H1 (cell line): ENCODE measurements at regions not wholly inside any gene's neighbourhood (a gene's known extent, or its start where the extent isn't known, plus 50 kb on each side); places are given as distances from the start of the nearest gene placed in this dataset.

Experiments used
- CTCF ChIA-PET: fragments of 300-600 bp; sonication (Branson Sonifier 250); formaldehyde crosslinking; loops from one replicate; lab custom pipeline; 2021; ENCODE audit not compliant: partially characterized antibody; lab: Charles Lee
- POLR2A ChIA-PET: fragments of 300-600 bp; sonication (Branson Sonifier 250); formaldehyde crosslinking; loops from one replicate; lab custom pipeline; 2021; ENCODE audit warnings: inconsistent platforms; ENCODE audit not compliant: partially characterized antibody; lab: Charles Lee
- DNase-seq, 2 experiments: peaks; one replicate each; pipeline versions ENCODE4 v3.0.0 to v3.0.0-alpha.2; 2010 to 2022; ENCODE audit warnings: low spot score in 2 of 2, low read depth in 1 of 2, mixed read lengths in 1 of 2
- FAIRE-seq: peaks from 2 replicates; lab custom pipeline; 2011; peaks lifted over from hg19 to GRCh38; lab: Jason Lieb, UNC
- H2AFZ ChIP-seq: 2 replicates; pipeline ENCODE4 v1.8.1; 2012; ENCODE audit warnings: low read length, inconsistent platforms
- H2AK5ac ChIP-seq: 2 replicates; pipeline ENCODE4 v1.6.1; 2013; ENCODE audit warnings: low read depth, low read length
- H2BK120ac ChIP-seq: replicated peaks from 2 replicates; pipeline ENCODE3; 2013; ENCODE audit warnings: low read depth, low read length, inconsistent platforms
- H2BK12ac ChIP-seq: 2 replicates; pipeline ENCODE4 v1.6.1; 2013; ENCODE audit warnings: low read depth, low read length
- H2BK15ac ChIP-seq: 2 replicates; pipeline ENCODE4 v1.6.1; 2013; ENCODE audit warnings: low read length
- H2BK20ac ChIP-seq: 2 replicates; pipeline ENCODE4 v1.6.1; 2013; ENCODE audit warnings: low read length
- H2BK5ac ChIP-seq: 2 replicates; pipeline ENCODE4 v1.6.1; 2013; ENCODE audit warnings: low read depth, low read length
- H3K14ac ChIP-seq: 2 replicates; pipeline ENCODE4 v1.6.1; 2013; ENCODE audit warnings: inconsistent platforms; ENCODE audit not compliant: insufficient read length
- H3K18ac ChIP-seq: 2 replicates; pipeline ENCODE4 v1.6.1; 2013; ENCODE audit warnings: low read length; ENCODE audit errors: extremely low read depth
- H3K23ac ChIP-seq: 2 replicates; pipeline ENCODE4 v1.6.1; 2013; ENCODE audit warnings: inconsistent platforms; ENCODE audit not compliant: insufficient read length
- H3K23me2 ChIP-seq: 2 replicates; pipeline ENCODE4 v1.6.1; 2013; ENCODE audit warnings: low read depth, low read length
- H3K27ac ChIP-seq: 2 replicates; pipeline ENCODE4 v1.6.1; 2011; ENCODE audit warnings: low read depth, low read length, inconsistent platforms
- H3K27me3 ChIP-seq, 4 experiments: replicated peaks in 1 of 4; 1 replicate in 1 of 4; 2 replicates in 3 of 4; pipeline versions ENCODE4 v1.6.1 to v1.8.1; 2011 to 2013; ENCODE audit warnings: low read length in 3 of 4, mild to moderate bottlenecking in 3 of 4, inconsistent platforms in 2 of 4, mixed read lengths in 2 of 4, moderate library complexity in 1 of 4; ENCODE audit not compliant: control insufficient read depth in 3 of 4, insufficient read depth in 3 of 4; ENCODE audit errors: extremely low read depth in 1 of 4
- H3K36me3 ChIP-seq, 4 experiments: 2 replicates each; pipeline versions ENCODE4 v1.6.1 to v1.8.1; 2011 to 2013; ENCODE audit warnings: mild to moderate bottlenecking in 4 of 4, low read length in 3 of 4, moderate library complexity in 2 of 4, control low read depth in 1 of 4, inconsistent platforms in 1 of 4; ENCODE audit not compliant: insufficient read depth in 4 of 4, control insufficient read depth in 2 of 4
- H3K4ac ChIP-seq: replicated peaks from 2 replicates; pipeline ENCODE3; 2013; ENCODE audit warnings: low read length, low read depth, mixed read lengths, inconsistent platforms; ENCODE audit not compliant: insufficient read length
- H3K4me1 ChIP-seq, 4 experiments: replicated peaks in 1 of 4; 1 replicate in 1 of 4; 2 replicates in 3 of 4; pipeline versions ENCODE4 v1.6.1 to v1.8.1; 2011 to 2013; ENCODE audit warnings: low read length in 3 of 4, inconsistent platforms in 2 of 4, mixed read lengths in 1 of 4; ENCODE audit not compliant: insufficient read depth in 4 of 4, control insufficient read depth in 3 of 4
- H3K4me2 ChIP-seq, 2 experiments: 2 replicates each; pipeline versions ENCODE4 v1.6.1 to v1.8.1; 2011 to 2013; ENCODE audit warnings: low read depth in 2 of 2, low read length in 2 of 2, control low read depth in 1 of 2, inconsistent platforms in 1 of 2, mild to moderate bottlenecking in 1 of 2; ENCODE audit not compliant: insufficient read depth in 1 of 2
- H3K4me3 ChIP-seq, 4 experiments: fragments of 200-600, 300-600 bp in 1 of 4; sonication (generic), shearing (Covaris generic), sonication (Bioruptor Twin) in 1 of 4; 2 replicates each; pipeline versions ENCODE4 v1.5.1 to v1.8.1; 2011 to 2016; ENCODE audit warnings: low read length in 4 of 4, low read depth in 3 of 4, control low read depth in 2 of 4, inconsistent platforms in 2 of 4, mild to moderate bottlenecking in 2 of 4, mixed read lengths in 1 of 4, moderate library complexity in 1 of 4; ENCODE audit not compliant: insufficient read depth in 2 of 4; ENCODE audit errors: extremely low read depth in 1 of 4
- H3K56ac ChIP-seq: replicated peaks from 2 replicates; pipeline ENCODE3; 2013; ENCODE audit warnings: low read depth, mild to moderate bottlenecking, mixed read lengths, low read length, inconsistent platforms; ENCODE audit not compliant: insufficient read length
- H3K79me1 ChIP-seq: 2 replicates; pipeline ENCODE4 v1.6.1; 2013; ENCODE audit warnings: low read depth, low read length, control low read depth
- H3K79me2 ChIP-seq, 2 experiments: 2 replicates each; pipeline versions ENCODE4 v1.6.1 to v1.8.1; 2012 to 2013; ENCODE audit warnings: low read length in 2 of 2, mild to moderate bottlenecking in 2 of 2, inconsistent platforms in 1 of 2; ENCODE audit not compliant: insufficient read depth in 2 of 2, control insufficient read depth in 1 of 2
- H3K9ac ChIP-seq, 4 experiments: replicated peaks in 1 of 4; 1 replicate in 1 of 4; 2 replicates in 3 of 4; pipeline versions ENCODE4 v1.6.1 to v1.8.1; 2011 to 2013; ENCODE audit warnings: low read depth in 3 of 4, low read length in 3 of 4, control low read depth in 2 of 4, mild to moderate bottlenecking in 2 of 4, moderate library complexity in 2 of 4, inconsistent platforms in 1 of 4; ENCODE audit errors: extremely low read depth in 1 of 4
- H3K9me3 ChIP-seq, 2 experiments: 2 replicates each; pipeline versions ENCODE4 v1.6.1 to v1.8.1; 2012 to 2013; ENCODE audit warnings: mild to moderate bottlenecking in 2 of 2, moderate library complexity in 2 of 2, control low read depth in 1 of 2, inconsistent platforms in 1 of 2, low read depth in 1 of 2, low read length in 1 of 2, mixed read lengths in 1 of 2; ENCODE audit not compliant: insufficient read depth in 2 of 2
- H4K20me1 ChIP-seq, 2 experiments: replicated peaks in 1 of 2; 2 replicates each; pipeline versions ENCODE3 to v1.8.1; 2011 to 2013; ENCODE audit warnings: inconsistent platforms in 2 of 2, low read length in 2 of 2, mild to moderate bottlenecking in 1 of 2; ENCODE audit not compliant: insufficient read depth in 2 of 2, control insufficient read depth in 1 of 2
- H4K5ac ChIP-seq: 2 replicates; pipeline ENCODE4 v1.6.1; 2013; ENCODE audit warnings: low read length, low read depth, mixed read lengths, inconsistent platforms; ENCODE audit not compliant: insufficient read length
- H4K8ac ChIP-seq: 2 replicates; pipeline ENCODE4 v1.8.0; 2013; ENCODE audit warnings: mild to moderate bottlenecking, moderate library complexity, low read length, inconsistent platforms; ENCODE audit not compliant: insufficient read depth; ENCODE audit errors: extremely low read depth
- H4K91ac ChIP-seq: replicated peaks from 2 replicates; pipeline ENCODE3; 2013; ENCODE audit warnings: low read length, mixed read lengths, inconsistent platforms; ENCODE audit not compliant: insufficient read length
- ATF3 ChIP-seq: IDR thresholded peaks from 2 replicates; pipeline ENCODE4 v1.6.1; 2011; ENCODE audit warnings: low read depth, mild to moderate bottlenecking, low read length; ENCODE audit not compliant: insufficient read depth
- BACH1 ChIP-seq: IDR thresholded peaks from 2 replicates; pipeline ENCODE4 v1.6.1; 2012; ENCODE audit warnings: low read length, improper control_type of control experiment
- CREB1 ChIP-seq: IDR thresholded peaks from 2 replicates; pipeline ENCODE4 v1.6.1; 2012; ENCODE audit warnings: inconsistent platforms
- GABPA ChIP-seq: IDR thresholded peaks from 2 replicates; pipeline ENCODE4 v1.6.1; 2011; ENCODE audit warnings: mild to moderate bottlenecking, low read length, moderate library complexity, borderline replicate concordance; ENCODE audit not compliant: insufficient read depth
- HDAC6 ChIP-seq: IDR thresholded peaks from one replicate; pipeline ENCODE4 v1.7.1; 2012; ENCODE audit warnings: low read depth, mild to moderate bottlenecking, inconsistent platforms, low read length, moderate library complexity
- JUN ChIP-seq: IDR thresholded peaks from 2 replicates; pipeline ENCODE4 v1.6.1; 2011; ENCODE audit warnings: low read depth, mild to moderate bottlenecking, improper control_type of control experiment, low read length
- KDM1A ChIP-seq: fragments of 200-600, 300-600 bp; sonication (generic); IDR thresholded peaks from 2 replicates; pipeline ENCODE4 v1.7.1; 2016; ENCODE audit warnings: mild to moderate bottlenecking, low read length, borderline replicate concordance
- KDM4A ChIP-seq: IDR thresholded peaks from one replicate; pipeline ENCODE4 v1.7.1; 2012; ENCODE audit warnings: low read depth, mild to moderate bottlenecking, moderate library complexity, low read length, inconsistent platforms; ENCODE audit not compliant: severe bottlenecking
- NANOG ChIP-seq: IDR thresholded peaks from 2 replicates; pipeline ENCODE4 v1.6.1; 2011; ENCODE audit warnings: low read length, low read depth, mild to moderate bottlenecking, inconsistent platforms; ENCODE audit not compliant: insufficient read depth, poor library complexity, severe bottlenecking
- RBBP5 ChIP-seq: IDR thresholded peaks from 2 replicates; pipeline ENCODE4 v1.7.1; 2012; ENCODE audit warnings: low read depth, mild to moderate bottlenecking, inconsistent platforms, low read length, moderate library complexity, borderline replicate concordance
- RNF2 ChIP-seq: fragments of 200-900, 300-1000 bp; sonication (generic); IDR thresholded peaks from 2 replicates; pipeline ENCODE4 v1.7.1; 2016; ENCODE audit warnings: borderline replicate concordance, low read depth, mild to moderate bottlenecking, antibody characterized with exemption, low read length; ENCODE audit not compliant: poor library complexity, severe bottlenecking; ENCODE audit errors: missing control alignments
- SP4 ChIP-seq: IDR thresholded peaks from 2 replicates; pipeline ENCODE4 v1.6.1; 2012; ENCODE audit warnings: low read length, inconsistent platforms
- TAF1 ChIP-seq: IDR thresholded peaks from 2 replicates; pipeline ENCODE4 v1.6.1; 2011; ENCODE audit warnings: mild to moderate bottlenecking, low read depth, low read length
- TAF7 ChIP-seq: optimal IDR thresholded peaks from 2 replicates; pipeline ENCODE3; 2011; ENCODE audit warnings: low read depth, mild to moderate bottlenecking, inconsistent platforms, low read length, moderate library complexity, borderline replicate concordance
- YY1 ChIP-seq: IDR thresholded peaks from 2 replicates; pipeline ENCODE4 v1.6.1; 2011; ENCODE audit warnings: low read depth, mild to moderate bottlenecking, low read length
- ZNF274 ChIP-seq: IDR thresholded peaks from 2 replicates; pipeline ENCODE4 v1.7.0; 2012; ENCODE audit warnings: low read length, borderline replicate concordance; ENCODE audit errors: extremely low read depth

GRCh38 chr7:123323689-123324088, 123.9 kb upstream of the SLC13A1 start:
- no peak for FAIRE-seq
- no peaks in the 10 kb centered on the region for H3K79me2 ChIP-seq
- H3K23ac ChIP-seq = no peak overlapping the region
- H4K8ac ChIP-seq = no peak overlapping the region
- no peak overlapping the region for H3K18ac ChIP-seq
- no peak overlapping the region for H3K14ac ChIP-seq
- H4K5ac ChIP-seq = no peak overlapping the region
- no peak overlapping the region for H2BK5ac ChIP-seq
- peaks cover 0 to 3% (median 0%) of the 10 kb centered on the region in 4 experiments; a peak in 1 of 8 replicates for H3K36me3 ChIP-seq
- H2BK20ac ChIP-seq = no peak overlapping the region
- no peak overlapping the region for H3K4me2 ChIP-seq
- H3K4me3 ChIP-seq = no peak overlapping the region
- no peak overlapping the region for H2AFZ ChIP-seq
- ChIA-PET CTCF (no interaction called here), POLR2A (no interaction called here)
- no peak overlapping the region for H3K9ac ChIP-seq
- peaks cover 11 to 19% of the 10 kb centered on the region in 2 experiments for H3K9me3 ChIP-seq
- no peak overlapping the region for H2AK5ac ChIP-seq
- no peaks in the 10 kb centered on the region for H3K27me3 ChIP-seq
- no peaks in the 10 kb centered on the region for H4K20me1 ChIP-seq
- H4K91ac ChIP-seq = no peak overlapping the region
- H2BK120ac ChIP-seq = no peak overlapping the region
- H2BK15ac ChIP-seq = no peak overlapping the region
- H2BK12ac ChIP-seq = no peak overlapping the region
- H3K56ac ChIP-seq = no peak overlapping the region
- no peaks in the 10 kb centered on the region for H3K79me1 ChIP-seq
- no peak overlapping the region for H3K4ac ChIP-seq
- DNase-seq = no peak
- H3K4me1 ChIP-seq = no peaks in the 10 kb centered on the region
- no peak overlapping the region for H3K27ac ChIP-seq
- no peaks in the 10 kb centered on the region for H3K23me2 ChIP-seq
- no peak for TF ChIP-seq YY1
- TF ChIP-seq NANOG = no peak
- TF ChIP-seq ZNF274 = no peak
- no peak for TF ChIP-seq TAF7
- no peak for TF ChIP-seq JUN
- TF ChIP-seq KDM4A = no peak
- TF ChIP-seq RBBP5 = no peak
- no peak for TF ChIP-seq GABPA
- no peak for TF ChIP-seq TAF1
- no peak for TF ChIP-seq BACH1
- TF ChIP-seq SP4 = no peak
- no peak for TF ChIP-seq CREB1
- TF ChIP-seq RNF2 = no peak
- no peak for TF ChIP-seq HDAC6
- no peak for TF ChIP-seq ATF3
- no peak for TF ChIP-seq KDM1A
